Body of pancreas (tissue), 4 donors: ENCODE measurements at regions not wholly inside any gene's neighbourhood (a gene's known extent, or its start where the extent isn't known, plus 50 kb on each side); places are given as distances from the start of the nearest gene placed in this dataset.

Experiments
- ATAC-seq: fragments of 150-250 bp; one replicate; pipeline ENCODE4 v1.9.1; 2016
- DNase-seq, 4 donors: peaks; one replicate each; pipeline ENCODE4 v3.0.0-alpha.2; 2019
- H3K27ac ChIP-seq, 4 donors: fragments of 200-600 bp; sonication (generic); 1 replicate in 3 of 4; 2 replicates in 1 of 4; pipeline versions ENCODE4 v1.5.1 to v1.6.1; 2016 to 2019; ENCODE audit warnings: mild to moderate bottlenecking in 1 of 4, mixed read lengths in 1 of 4, moderate library complexity in 1 of 4
- H3K27me3 ChIP-seq, 2 donors: fragments of 200-600 bp; sonication (generic); one replicate each; pipeline ENCODE4 v1.6.0; 2016; ENCODE audit warnings: mild to moderate bottlenecking in 1 of 2
- H3K36me3 ChIP-seq, 2 donors: fragments of 200-600 bp; sonication (generic); replicated peaks in 1 of 2; 2 replicates each; pipeline ENCODE4 v1.5.1; 2016; ENCODE audit warnings: low read depth in 2 of 2; ENCODE audit not compliant: insufficient read depth in 1 of 2
- H3K4me1 ChIP-seq: fragments of 200-600 bp; sonication (generic); one replicate; pipeline ENCODE4 v1.6.0; 2016
- H3K4me3 ChIP-seq, 2 donors: fragments of 200-600 bp; sonication (generic); 1 replicate in 1 of 2; 2 replicates in 1 of 2; pipeline ENCODE4 v1.5.1; 2016 to 2019
- H3K9me3 ChIP-seq, 3 donors: fragments of 200-600 bp; sonication (generic); 1 replicate in 2 of 3; 2 replicates in 1 of 3; pipeline ENCODE4 v1.5.1; 2016
- CTCF ChIP-seq, 7 experiments: fragments of 450-650 bp in 4 of 7; fragments of 200-600 bp in 3 of 7; sonication (generic) in 3 of 7; IDR thresholded peaks; one replicate each; pipeline ENCODE4 v1.5.1; 2016 to 2019; ENCODE audit warnings: antibody characterized with exemption in 7 of 7
- POLR2A ChIP-seq, 3 donors: fragments of 450-650 bp; IDR thresholded peaks; one replicate each; pipeline ENCODE4 v1.6.1; 2016; ENCODE audit warnings: antibody characterized with exemption in 3 of 3, mild to moderate bottlenecking in 2 of 3
- WGBS, 2 donors: methylation state at CpG; one replicate each; pipeline ENCODE4 v1.1.5; 2017; 5-methylcytosine and 5-hydroxymethylcytosine counted together
- intact Hi-C: fragments of 100-400 bp; cut with DNase I; formaldehyde crosslinking; loops from one replicate; pipeline ENCODE4 v1.15.1; 2023

DNA sequence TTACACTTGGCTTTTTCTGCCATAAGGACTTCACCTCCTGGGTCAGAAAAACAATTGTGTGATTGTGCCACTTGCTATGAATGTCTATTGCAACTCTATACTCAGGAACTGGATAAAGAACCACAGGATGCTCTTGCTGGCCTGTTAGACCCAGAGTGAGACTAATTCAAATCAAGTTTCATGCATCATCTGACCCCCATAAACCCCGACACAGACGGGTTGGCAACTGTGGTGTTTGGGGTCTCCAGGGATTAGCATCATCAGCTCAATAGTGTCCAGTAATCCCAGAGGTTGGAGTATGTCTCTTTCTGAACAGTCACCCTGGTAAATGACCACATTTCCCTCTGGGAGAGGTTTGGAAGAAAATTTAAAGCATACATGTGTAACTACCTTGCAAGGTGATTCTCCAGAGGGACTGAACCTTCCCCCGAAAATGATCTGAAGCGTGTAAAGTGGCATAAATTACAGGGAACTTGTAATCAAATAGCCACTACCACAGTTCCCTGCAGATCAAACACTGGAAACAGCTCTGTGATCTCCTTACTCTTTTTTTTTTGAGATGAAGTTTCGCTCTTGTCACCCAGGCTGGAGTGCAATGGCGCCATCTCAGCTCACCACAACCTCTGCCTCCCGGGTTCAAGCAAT, 1097.6 kb downstream of the TBC1D22A start:
- no peak for ATAC-seq
- WGBS, 2 donors: 60 to 61% methylated on average over 7 of the region's 7 CpGs
- intact Hi-C loops: no loop called here

DNA sequence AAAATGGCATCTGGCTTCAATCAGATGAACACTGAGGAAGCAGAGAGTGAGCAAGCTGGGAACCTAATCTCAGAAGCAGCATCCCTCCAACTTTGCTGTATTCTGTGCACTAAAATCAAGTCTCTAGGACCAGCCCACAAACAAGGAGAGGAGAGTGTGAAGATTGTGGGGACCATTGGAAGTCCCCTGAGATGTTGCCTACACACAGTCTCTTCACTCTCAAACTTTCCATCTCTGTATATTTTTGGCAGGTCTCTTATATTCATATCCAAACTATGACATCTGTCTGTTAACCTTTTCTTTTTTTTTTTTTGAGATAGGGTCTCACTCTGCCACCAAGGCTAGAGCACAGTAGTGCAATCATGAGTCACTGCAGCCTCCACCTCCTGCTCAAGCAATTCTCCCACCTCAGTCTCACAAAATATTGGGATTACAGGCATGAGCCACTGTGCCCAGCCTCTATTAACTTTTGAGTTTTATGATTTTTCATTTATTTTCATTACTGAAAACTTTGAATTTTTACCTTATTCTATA, 1096.4 kb downstream of the TBC1D22A start:
- Histone ChIP-seq H3K4me1 (no peaks in the 10 kb centered on the region), H3K27ac (no peak overlapping the region), H3K36me3 (no peaks in the 10 kb centered on the region), H3K4me3 (no peak overlapping the region), H3K27me3 (no peaks in the 10 kb centered on the region), H3K9me3 (no peaks in the 10 kb centered on the region)
- intact Hi-C loops: no loop called here
- TF ChIP-seq CTCF (IDR thresholded peaks at IDR 0.05) (no peak), POLR2A (IDR thresholded peaks at IDR 0.05) (no peak)
- no peak for ATAC-seq
- no peak for DNase-seq

More for the DNA sequence above, 1097.6 kb downstream of the TBC1D22A start:
- Histone ChIP-seq H3K9me3 (no peaks in the 10 kb centered on the region), H3K27me3 (no peaks in the 10 kb centered on the region), H3K36me3 (no peaks in the 10 kb centered on the region), H3K27ac (no peak overlapping the region), H3K4me1 (no peaks in the 10 kb centered on the region), H3K4me3 (no peak overlapping the region)
- no peak for TF ChIP-seq POLR2A (IDR thresholded peaks at IDR 0.05)
- TF ChIP-seq CTCF (IDR thresholded peaks at IDR 0.05): no peak
- no peak for DNase-seq

GRCh38 chr22:47854680-47855079, 1092.2 kb downstream of the TBC1D22A start:
- no peaks in the 10 kb centered on the region for H3K27me3 ChIP-seq
- TF ChIP-seq POLR2A (IDR thresholded peaks at IDR 0.05): no peak
- TF ChIP-seq CTCF (IDR thresholded peaks at IDR 0.05): no peak
- no peak for ATAC-seq
- no peak overlapping the region for H3K27ac ChIP-seq
- WGBS, 2 donors: 62 to 71% methylated on average over 4 of the region's 4 CpGs
- H3K9me3 ChIP-seq: no peaks in the 10 kb centered on the region
- no peaks in the 10 kb centered on the region for H3K4me1 ChIP-seq
- intact Hi-C loops: no loop called here
- no peaks in the 10 kb centered on the region for H3K36me3 ChIP-seq
- H3K4me3 ChIP-seq: no peak overlapping the region
- DNase-seq: no peak

- Histone ChIP-seq H3K4me1 (no peaks in the 10 kb centered on the region), H3K9me3 (no peaks in the 10 kb centered on the region), H3K27ac (no peak overlapping the region), H3K36me3 (no peaks in the 10 kb centered on the region), H3K27me3 (no peaks in the 10 kb centered on the region), H3K4me3 (no peak overlapping the region)
- intact Hi-C loops: no loop called here
- no peak for DNase-seq
- TF ChIP-seq CTCF (IDR thresholded peaks at IDR 0.05): no peak
- no peak for TF ChIP-seq POLR2A (IDR thresholded peaks at IDR 0.05)
- 64 to 74% methylated on average over 5 of the region's 5 CpGs for WGBS, 2 donors
- no peak for ATAC-seq
Observed at GRCh38 chr22:47854251-47854650, 1091.8 kb downstream of the TBC1D22A start.

GRCh38 chr22:47853750-47854149, 1091.3 kb downstream of the TBC1D22A start:
- no peaks in the 10 kb centered on the region for H3K36me3 ChIP-seq
- intact Hi-C loops: no loop called here
- H3K4me3 ChIP-seq: no peak overlapping the region
- H3K27ac ChIP-seq: no peak overlapping the region
- WGBS, 2 donors: 53 to 54% methylated on average over 3 of the region's 3 CpGs
- no peaks in the 10 kb centered on the region for H3K9me3 ChIP-seq
- TF ChIP-seq CTCF (IDR thresholded peaks at IDR 0.05) (no peak), POLR2A (IDR thresholded peaks at IDR 0.05) (no peak)
- H3K4me1 ChIP-seq: no peaks in the 10 kb centered on the region
- ATAC-seq (no peak), DNase-seq (no peak)
- H3K27me3 ChIP-seq: no peaks in the 10 kb centered on the region
